Endothelial cell of umbilical vein (primary cell): ENCODE measurements at regions not wholly inside any gene's neighbourhood (a gene's known extent, or its start where the extent isn't known, plus 50 kb on each side); places are given as distances from the start of the nearest gene placed in this dataset.

Experiments
- CTCF ChIP-seq, 2 donors: IDR thresholded peaks; 1 replicate in 1 of 2; 2 replicates in 1 of 2; pipeline ENCODE4 v1.5.1; 2011; ENCODE audit warnings: low read length in 2 of 2, mild to moderate bottlenecking in 2 of 2, moderate library complexity in 2 of 2, control low read depth in 1 of 2, inconsistent platforms in 1 of 2, low read depth in 1 of 2; ENCODE audit not compliant: insufficient read depth in 1 of 2; ENCODE audit errors: extremely low read depth in 1 of 2
- EZH2 ChIP-seq: IDR thresholded peaks from 2 replicates; pipeline ENCODE4 v1.6.1; 2012; ENCODE audit warnings: borderline replicate concordance, low read depth, mild to moderate bottlenecking, moderate library complexity, low read length, inconsistent platforms; ENCODE audit not compliant: severe bottlenecking
- JUN ChIP-seq: IDR thresholded peaks from 2 replicates; pipeline ENCODE4 v1.6.1; 2011; ENCODE audit warnings: borderline replicate concordance, low read depth; ENCODE audit not compliant: insufficient read length, insufficient read depth
- MYC ChIP-seq: IDR thresholded peaks from one replicate; pipeline ENCODE4 v1.6.1; 2011; ENCODE audit warnings: mild to moderate bottlenecking, low read depth, low read length
- POLR2A ChIP-seq: IDR thresholded peaks from 2 replicates; pipeline ENCODE4 v1.6.1; 2012; ENCODE audit warnings: low read depth, mild to moderate bottlenecking, control low read depth, low read length
- POLR2AphosphoS5 ChIP-seq: IDR thresholded peaks from 2 replicates; pipeline ENCODE4 v1.6.1; 2012; ENCODE audit warnings: low read depth, mild to moderate bottlenecking, control low read depth, low read length, moderate library complexity; ENCODE audit not compliant: insufficient read depth

GRCh38 chr17:68190495-68190894 is 57.3 kb upstream of the AMZ2 start:
- TF ChIP-seq CTCF (IDR thresholded peaks at IDR 0.05; ENCODE audit: extremely low read depth in 1 of 2, insufficient read depth in 1 of 2, low read depth in 1 of 2, low read length in 2 of 2) (no peak), POLR2A (no peak), POLR2AphosphoS5 (no peak), JUN (no peak), EZH2 (no peak), MYC (no peak)
